ENCODE measurements at regions not wholly inside any gene's neighbourhood (a gene's known extent, or its start where the extent isn't known, plus 50 kb on each side); places are given as distances from the start of the nearest gene placed in this dataset.
"Not testable (repeated sequence)": the region's sequence is repeated elsewhere in the genome, so short reads cannot be mapped to it uniquely, and the experiment has no call there.

- DNase-seq (ENCODE audit: low spot score): no peak
These were observed 104.9 kb upstream of the SPATA12 start for GRCh38 chr3:56955492-56956111.

DNA sequence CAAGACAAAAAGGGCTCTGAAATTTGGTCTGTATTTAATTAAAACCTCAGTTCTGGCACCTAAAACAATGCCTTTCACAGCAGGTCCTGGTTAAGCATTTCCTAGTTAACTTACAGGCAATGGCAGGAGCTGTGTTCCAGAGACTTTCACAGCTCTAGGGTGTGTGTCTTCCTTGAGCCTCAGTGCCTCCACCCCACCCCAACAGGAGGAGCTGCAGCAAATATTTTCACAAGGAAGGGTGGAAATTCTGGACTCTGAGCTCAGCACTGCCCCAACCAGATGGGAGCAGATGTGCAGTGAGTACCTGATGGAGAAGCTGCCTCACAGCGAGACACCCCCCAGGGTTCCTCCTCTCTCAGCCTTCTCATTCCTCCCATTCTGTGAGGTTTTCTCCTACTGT is 106.3 kb upstream of the SPATA12 start:
- no peak for DNase-seq (ENCODE audit: low spot score)

GRCh38 chr3:56952846-56953245 is 107.6 kb upstream of the SPATA12 start:
- DNase-seq (ENCODE audit: low spot score): no peak

- no peak for DNase-seq (ENCODE audit: low spot score)
These were observed 108.4 kb upstream of the SPATA12 start for GRCh38 chr3:56952061-56952460.

- no peak for DNase-seq (ENCODE audit: low spot score)
These were observed 109.1 kb upstream of the SPATA12 start for GRCh38 chr3:56951366-56951765.

- not testable (repeated sequence) for DNase-seq (ENCODE audit: low spot score)
These were observed 115.1 kb upstream of the SPATA12 start for GRCh38 chr3:56945378-56945777.

GRCh38 chr3:56942523-56942922 is 117.9 kb upstream of the SPATA12 start:
- no peak for DNase-seq (ENCODE audit: low spot score)

GRCh38 chr3:56940976-56941375 is 119.5 kb upstream of the SPATA12 start:
- DNase-seq (ENCODE audit: low spot score): no peak

GRCh38 chr3:56940321-56940720 is 120.1 kb upstream of the SPATA12 start:
- DNase-seq (ENCODE audit: low spot score): no peak

DNA sequence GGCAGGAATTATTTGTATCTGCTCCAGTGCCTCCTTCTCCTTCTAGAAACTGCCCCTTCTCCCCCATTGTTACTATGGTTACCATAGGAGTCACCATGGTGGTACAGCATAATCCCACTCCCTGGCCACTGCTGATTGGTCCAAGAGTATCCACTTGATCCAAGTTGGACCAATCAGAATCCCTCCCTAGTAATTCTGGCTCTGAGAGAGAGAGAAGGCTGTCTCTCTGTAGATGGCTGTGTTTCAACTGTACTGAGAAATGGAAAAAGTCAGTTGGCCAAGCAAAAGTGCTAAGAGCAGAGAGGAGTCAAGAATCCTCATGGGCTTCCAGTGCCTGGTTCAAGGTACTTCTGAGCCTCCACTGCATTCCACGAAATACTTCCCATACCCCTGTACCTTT is 120.6 kb upstream of the SPATA12 start:
- DNase-seq (ENCODE audit: low spot score): no peak

DNA sequence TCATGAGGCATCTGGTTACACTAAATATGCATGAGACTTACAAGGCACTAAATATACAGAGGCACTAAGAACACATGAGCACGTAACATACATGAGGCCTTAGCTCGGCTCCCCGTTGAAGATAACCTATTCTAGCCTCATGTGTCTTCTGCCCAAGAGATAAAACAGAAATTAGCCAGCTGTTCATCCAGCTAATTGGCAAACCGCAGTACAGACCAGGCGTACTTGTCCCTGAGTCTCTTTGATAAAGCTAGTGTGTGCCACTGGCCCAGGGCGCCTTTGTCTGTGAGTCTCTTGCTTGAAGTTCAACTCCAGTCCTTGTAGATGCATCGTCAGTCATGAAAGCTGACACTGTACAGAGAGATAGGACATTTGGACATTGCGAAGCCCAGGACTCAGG is 121.9 kb upstream of the SPATA12 start:
- no peak for DNase-seq (ENCODE audit: low spot score)

DNA sequence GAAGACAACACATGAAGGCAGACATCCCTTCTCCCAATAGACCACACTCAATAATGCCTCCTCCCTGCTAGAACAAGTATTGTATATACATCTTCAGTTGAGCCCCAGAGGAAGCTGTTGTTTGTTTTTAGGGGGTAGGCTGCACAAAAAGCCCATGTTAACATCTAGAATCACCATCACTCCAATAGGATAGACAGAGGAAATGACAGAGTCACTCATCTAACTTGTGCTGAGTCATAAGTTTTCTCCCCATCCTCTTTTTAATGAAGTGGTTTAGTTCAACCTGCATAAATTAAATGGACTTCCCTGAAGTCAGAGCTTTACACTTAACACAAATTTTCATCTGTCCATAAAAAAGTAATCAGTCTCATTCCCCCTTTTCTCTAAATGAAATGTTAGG is 122.9 kb upstream of the SPATA12 start:
- DNase-seq (ENCODE audit: low spot score): no peak

DNA sequence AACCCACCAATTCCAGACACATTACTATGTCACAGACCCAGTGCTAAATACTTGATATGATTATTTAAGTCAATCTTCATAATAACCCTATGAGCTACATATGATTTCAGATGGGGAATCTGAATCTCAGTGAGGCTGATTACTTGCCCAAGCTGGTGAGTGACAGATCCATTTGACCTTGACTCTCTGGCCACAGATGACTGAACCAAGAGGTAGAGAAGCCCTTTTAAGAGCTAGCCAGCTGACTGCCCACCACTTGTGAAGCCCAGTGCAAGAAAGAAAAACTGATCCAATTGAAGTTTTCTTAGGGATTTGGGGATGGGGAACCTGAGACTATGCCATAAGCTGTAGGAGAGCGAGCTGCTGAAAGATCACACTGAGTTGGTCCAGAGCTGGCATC is 124.7 kb upstream of the SPATA12 start:
- DNase-seq (ENCODE audit: low spot score): no peak

- DNase-seq (ENCODE audit: low spot score): not testable (repeated sequence)
These were observed 126.0 kb upstream of the SPATA12 start for GRCh38 chr3:56934481-56934880.

- DNase-seq (ENCODE audit: low spot score): no peak
These were observed 126.7 kb upstream of the SPATA12 start for GRCh38 chr3:56933803-56934202.

- DNase-seq (ENCODE audit: low spot score): no peak
These were observed 127.6 kb upstream of the SPATA12 start for GRCh38 chr3:56932866-56933265.

DNA sequence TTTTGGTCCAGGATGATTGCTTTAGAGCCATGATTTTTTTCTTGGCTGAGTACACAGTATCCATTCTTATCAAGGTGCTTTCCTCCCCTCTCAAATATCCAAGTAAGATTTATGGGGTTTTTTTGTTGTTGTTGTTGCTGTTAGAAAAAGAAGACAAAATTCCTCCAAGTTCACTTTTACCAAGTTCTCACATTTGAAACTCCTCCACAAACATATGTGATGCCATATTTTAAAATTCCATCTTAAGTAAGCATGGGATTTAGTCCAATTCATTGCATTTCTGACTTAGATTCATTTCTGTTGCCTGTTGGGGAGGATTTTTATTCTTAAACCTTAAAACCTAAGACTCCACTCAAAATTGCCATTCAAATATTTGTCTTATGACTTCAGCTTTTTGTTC is 128.6 kb upstream of the SPATA12 start:
- no peak for DNase-seq (ENCODE audit: low spot score)

DNA sequence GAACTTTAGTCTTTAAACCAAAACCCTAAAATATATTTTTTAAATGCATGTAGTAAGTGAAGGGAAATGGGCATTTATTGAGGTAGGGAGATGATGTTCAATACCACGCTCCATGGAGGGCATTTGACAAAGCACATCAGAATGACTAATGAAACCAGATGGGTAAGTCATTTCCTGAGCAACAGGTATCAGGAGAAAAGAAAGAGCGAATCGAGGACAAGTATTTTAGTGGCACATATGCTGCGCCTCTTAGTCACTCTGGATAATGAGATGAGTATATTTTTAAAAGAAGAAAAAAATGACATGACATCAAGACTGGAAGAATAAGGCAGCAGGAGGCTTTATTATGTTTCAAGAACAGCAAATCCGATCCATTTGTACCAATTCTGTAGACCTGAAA is 129.0 kb upstream of the ARHGEF3 start:
- no peak for DNase-seq (ENCODE audit: low spot score)

- no peak for DNase-seq (ENCODE audit: low spot score)
These were observed 128.3 kb upstream of the ARHGEF3 start for GRCh38 chr3:56929809-56930615.

DNA sequence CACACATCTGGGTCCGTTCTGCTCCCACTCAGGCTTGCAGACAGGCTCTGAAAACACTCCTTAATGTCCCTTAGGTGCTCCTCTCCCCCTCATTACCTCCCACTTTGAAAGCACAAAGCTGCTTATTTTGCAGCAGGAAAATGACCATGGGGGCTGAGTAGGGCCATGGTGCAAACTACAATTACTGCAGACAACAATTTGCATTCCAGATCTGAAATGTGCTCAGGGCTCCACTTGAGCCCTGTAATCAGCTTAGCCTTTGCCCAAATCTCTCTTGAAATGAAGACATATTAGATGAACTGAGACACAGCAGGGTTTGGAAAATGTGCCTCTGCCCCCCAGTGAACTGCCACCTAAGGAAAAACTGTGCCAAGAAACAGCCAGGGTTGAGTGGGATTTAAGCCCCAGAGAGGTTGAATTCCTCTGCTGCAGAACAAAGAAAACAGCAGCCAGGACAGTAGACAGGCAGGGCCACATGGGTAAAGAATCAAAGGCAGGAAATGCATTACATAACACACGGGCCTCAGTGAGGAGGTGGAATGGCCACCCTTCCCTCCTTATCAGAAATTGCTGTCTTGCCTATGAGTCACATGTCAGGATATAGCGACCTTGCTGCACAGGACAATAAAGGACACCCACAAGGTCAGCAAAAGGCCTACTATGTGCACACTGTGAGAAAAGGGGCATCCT is 126.8 kb upstream of the ARHGEF3 start:
- no peak for DNase-seq (ENCODE audit: low spot score)

GRCh38 chr3:56927855-56928254 is 126.1 kb upstream of the ARHGEF3 start:
- DNase-seq (ENCODE audit: low spot score): no peak

- DNase-seq (ENCODE audit: low spot score): no peak
These were observed 125.2 kb upstream of the ARHGEF3 start for GRCh38 chr3:56926947-56927282.

- DNase-seq (ENCODE audit: low spot score): no peak
These were observed 124.6 kb upstream of the ARHGEF3 start for GRCh38 chr3:56926243-56926946.

Data from AG08396 (cell line).